GM12891 (cell line): ENCODE measurements at regions not wholly inside any gene's neighbourhood (a gene's known extent, or its start where the extent isn't known, plus 50 kb on each side); places are given as distances from the start of the nearest gene placed in this dataset.
A peak's percentile ranks its signal among the peaks of the same experiment; 100 is the strongest.

Experiments used
- DNase-seq: peaks from one replicate; pipeline ENCODE4 v3.0.0; 2011; ENCODE audit warnings: low spot score; ENCODE audit not compliant: insufficient read length
- FAIRE-seq: peaks from 2 replicates; lab custom pipeline; 2011; peaks lifted over from hg19 to GRCh38; lab: Jason Lieb, UNC
- PAX5 ChIP-seq: IDR thresholded peaks from 2 replicates; pipeline ENCODE4 v1.6.1; 2011; ENCODE audit warnings: low read length, moderate library complexity, mild to moderate bottlenecking; ENCODE audit not compliant: insufficient read depth, severe bottlenecking
- POLR2A ChIP-seq: IDR thresholded peaks from 2 replicates; pipeline ENCODE4 v1.6.1; 2011; ENCODE audit warnings: low read depth, low read length, control low read depth
- POLR2AphosphoS5 ChIP-seq: IDR thresholded peaks from 2 replicates; pipeline ENCODE4 v1.6.1; 2011; ENCODE audit warnings: low read depth, low read length, control low read depth
- POU2F2 ChIP-seq: IDR thresholded peaks from 2 replicates; pipeline ENCODE4 v1.6.1; 2011; ENCODE audit warnings: low read depth, mild to moderate bottlenecking, control low read depth, low read length, moderate library complexity
- SPI1 ChIP-seq: IDR thresholded peaks from 2 replicates; pipeline ENCODE4 v1.6.1; 2011; ENCODE audit warnings: low read depth, low read length, control low read depth
- TAF1 ChIP-seq: IDR thresholded peaks from 2 replicates; pipeline ENCODE4 v1.6.1; 2011; ENCODE audit warnings: low read depth, low read length, control low read depth

DNA sequence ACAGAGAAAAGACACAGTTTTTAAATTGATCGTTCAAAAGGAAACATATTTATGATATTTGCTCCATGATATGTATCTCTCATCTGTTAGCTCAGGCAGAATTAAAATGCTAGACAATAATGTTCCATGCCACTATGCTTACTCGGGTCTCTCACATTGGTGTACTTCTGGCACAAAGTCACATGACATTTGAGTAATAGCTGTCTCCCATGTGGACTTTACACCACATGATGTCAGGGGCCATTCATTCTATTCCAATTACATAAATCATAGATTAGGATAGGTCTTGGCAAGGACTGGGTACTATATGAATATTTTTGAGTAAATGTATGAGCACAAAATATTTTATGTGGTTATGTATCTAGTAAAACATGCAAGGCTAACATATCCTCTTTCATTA lies 648.4 kb downstream of the PLA2G4A start:
- DNase-seq (no peak), FAIRE-seq (no peak)
- TF ChIP-seq PAX5 (no peak), POLR2AphosphoS5 (no peak), POU2F2 (no peak), TAF1 (no peak), POLR2A (no peak), SPI1 (no peak)

DNA sequence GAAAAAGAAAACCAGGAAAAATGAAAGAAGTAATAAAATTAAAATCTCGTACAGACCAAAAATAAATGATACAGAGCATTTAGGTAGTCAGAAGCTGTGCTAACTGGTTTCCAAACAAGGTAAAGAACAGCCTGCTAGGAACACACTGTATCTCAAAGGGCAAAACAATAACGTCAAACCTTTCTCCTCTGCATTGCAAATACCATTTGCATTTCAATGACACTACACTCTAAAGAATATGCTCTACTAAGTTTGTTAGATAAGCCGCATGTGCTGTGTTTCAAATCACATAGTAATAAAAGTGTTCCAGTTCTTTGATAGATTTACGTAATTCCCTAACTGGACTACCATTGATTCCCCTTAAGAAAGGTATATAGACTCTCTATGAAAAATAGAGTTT lies 648.8 kb downstream of the PLA2G4A start:
- FAIRE-seq (no peak), DNase-seq (no peak)
- TF ChIP-seq POLR2A = no peak
- no peak for TF ChIP-seq POU2F2
- TF ChIP-seq SPI1 = no peak
- TF ChIP-seq POLR2AphosphoS5 = no peak
- no peak for TF ChIP-seq PAX5
- TF ChIP-seq TAF1 = no peak

DNA sequence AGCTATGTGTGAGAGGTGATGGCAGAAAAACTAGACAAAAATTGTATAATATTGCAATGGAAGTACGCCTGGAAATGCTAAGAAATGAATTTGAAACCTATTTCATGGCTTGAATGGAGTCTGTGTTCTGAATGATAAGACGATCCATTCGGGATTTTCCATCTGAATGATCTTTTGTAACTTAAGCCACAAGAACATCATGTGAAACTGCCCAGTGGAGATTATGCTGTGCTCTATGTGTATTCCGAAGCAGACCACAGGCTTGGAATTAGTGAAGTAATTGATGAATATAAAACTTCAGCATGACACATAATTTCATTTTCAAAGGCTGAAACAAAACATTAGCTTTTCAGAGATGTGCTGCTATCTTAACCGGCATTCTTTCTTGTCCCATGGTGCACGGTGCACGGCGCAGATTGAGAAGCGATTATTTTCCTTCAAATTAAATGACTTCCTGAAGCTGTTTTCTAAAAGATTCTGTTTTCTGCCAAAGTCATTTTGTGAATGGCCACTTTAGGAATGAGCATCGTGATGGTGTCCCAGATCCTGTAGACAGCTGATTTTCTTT lies 652.9 kb downstream of the PLA2G4A start:
- TF ChIP-seq POLR2AphosphoS5 (no peak), PAX5 (no peak), POU2F2 (no peak), SPI1 (no peak), TAF1 (no peak), POLR2A (no peak)
- DNase-seq (no peak), FAIRE-seq (no peak)

DNA sequence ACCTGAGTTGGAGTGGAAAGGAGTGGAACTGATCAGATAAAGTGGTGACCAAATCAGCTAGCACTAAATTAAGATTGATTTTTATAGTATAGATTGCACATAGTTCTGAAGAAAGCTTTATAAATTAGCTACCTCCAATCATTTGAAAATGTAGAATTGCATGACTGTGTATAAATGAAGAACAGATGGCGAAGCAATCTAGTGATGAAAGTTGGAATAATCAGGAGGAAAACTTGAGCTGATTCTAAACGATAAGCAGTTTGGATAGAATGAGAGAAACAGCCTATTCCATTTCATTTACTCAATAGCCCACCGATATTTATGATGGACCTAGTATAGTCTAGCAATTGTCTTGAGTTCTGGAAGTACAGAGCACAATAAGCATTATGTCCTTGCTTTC lies 661.5 kb downstream of the PLA2G4A start:
- FAIRE-seq = no peak
- TF ChIP-seq PAX5 = no peak
- TF ChIP-seq SPI1 = no peak
- TF ChIP-seq POU2F2 = no peak
- no peak for TF ChIP-seq POLR2AphosphoS5
- TF ChIP-seq TAF1 = no peak
- no peak for TF ChIP-seq POLR2A
- no peak for DNase-seq

DNA sequence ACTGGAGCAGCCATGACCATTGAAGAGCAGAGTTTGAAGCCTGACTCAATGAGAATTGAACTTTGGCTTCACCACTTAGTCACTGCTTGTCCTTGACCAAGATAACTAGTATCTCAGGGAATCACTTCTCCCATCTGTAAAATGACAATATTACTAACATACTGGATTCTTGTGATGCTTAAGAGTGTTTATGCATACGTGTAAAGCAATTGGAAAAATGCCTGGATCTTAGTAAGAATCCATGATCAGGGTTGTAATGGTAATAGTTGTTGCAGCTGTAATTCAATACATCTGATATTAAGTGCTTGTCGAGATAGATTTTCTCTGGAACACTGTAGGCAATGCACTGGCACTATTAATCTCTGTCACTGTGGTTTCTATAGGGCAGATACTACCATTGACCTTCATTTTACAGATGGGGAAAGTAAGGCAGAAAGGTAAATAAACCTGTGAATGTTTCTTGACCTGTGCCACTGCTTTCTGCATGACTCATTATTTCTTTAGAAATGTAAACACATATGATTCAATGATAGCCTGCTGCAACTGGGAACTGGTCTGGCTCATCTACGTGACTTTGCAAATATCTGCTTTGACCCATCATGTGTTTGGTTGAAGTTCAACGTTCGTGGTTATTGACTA lies 662.5 kb downstream of the PLA2G4A start:
- no peak for TF ChIP-seq POLR2A
- no peak for TF ChIP-seq TAF1
- FAIRE-seq (no peak), DNase-seq (no peak)

DNA sequence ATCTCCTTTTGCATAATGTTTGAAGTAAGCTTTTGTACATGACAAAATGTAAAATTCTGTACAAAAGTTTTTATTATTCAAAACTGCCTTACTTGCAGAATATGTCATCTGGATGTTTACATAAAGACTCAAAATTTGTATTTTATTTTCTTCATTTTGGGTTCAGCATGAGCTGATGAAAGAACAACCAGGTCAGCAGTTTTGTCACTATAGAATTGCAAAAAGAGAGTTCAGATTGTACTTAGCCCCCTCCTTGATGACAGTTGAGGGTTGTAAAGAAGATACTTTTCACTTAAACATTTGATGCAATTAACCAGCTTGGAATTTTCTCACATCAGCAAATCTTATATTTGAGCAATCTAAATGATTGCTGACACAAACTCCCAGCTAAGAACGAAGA lies 669.3 kb downstream of the PLA2G4A start:
- DNase-seq (no peak), FAIRE-seq (no peak)
- no peak for TF ChIP-seq POU2F2
- TF ChIP-seq POLR2AphosphoS5 = no peak
- TF ChIP-seq SPI1 = no peak
- TF ChIP-seq POLR2A = no peak
- no peak for TF ChIP-seq TAF1
- TF ChIP-seq PAX5 = no peak

DNA sequence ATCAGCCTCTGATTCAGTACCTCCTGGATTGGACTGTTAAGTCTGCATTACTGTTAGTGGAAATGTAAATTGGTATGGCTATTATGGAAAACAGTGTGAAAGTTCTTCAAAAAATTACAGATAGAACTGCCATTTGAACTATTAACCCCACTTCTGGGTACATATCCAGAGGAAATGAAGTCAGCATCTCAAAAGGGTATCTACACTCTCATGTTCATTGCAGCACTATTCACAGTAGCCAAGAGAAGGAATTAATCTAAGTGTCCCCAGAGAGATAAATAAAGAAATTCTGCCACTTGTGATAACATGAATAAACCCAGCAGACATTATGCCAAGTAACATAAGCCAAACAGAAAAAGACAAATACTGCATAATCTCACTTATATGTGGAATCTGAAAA lies 676.0 kb downstream of the PLA2G4A start:
- TF ChIP-seq TAF1 (no peak), PAX5 (no peak), SPI1 (no peak), POU2F2 (no peak), POLR2A (no peak), POLR2AphosphoS5 (no peak)
- FAIRE-seq = no peak
- no peak for DNase-seq

DNA sequence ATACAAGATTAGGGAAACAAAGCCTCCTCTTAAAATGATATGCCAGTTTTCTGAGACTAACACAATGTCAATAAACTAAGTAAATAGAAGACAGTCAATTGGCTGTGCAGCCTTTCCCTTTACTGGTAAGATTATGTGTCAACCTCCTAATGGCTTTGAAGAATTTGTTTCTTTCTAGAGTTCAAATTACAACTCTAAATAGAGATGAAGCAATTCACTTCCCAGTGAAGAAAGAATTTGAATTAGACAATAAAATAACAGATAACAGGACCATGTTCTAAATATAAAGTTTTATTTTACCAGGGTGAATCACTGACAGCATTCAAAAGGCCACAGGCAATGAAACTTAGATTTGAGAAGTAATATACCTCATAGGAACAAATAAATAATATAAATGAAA lies 680.3 kb downstream of the PLA2G4A start:
- TF ChIP-seq PAX5 (no peak), SPI1 (no peak), POLR2A (no peak), POLR2AphosphoS5 (no peak), TAF1 (no peak), POU2F2 (no peak)
- no peak for DNase-seq
- FAIRE-seq = no peak

DNA sequence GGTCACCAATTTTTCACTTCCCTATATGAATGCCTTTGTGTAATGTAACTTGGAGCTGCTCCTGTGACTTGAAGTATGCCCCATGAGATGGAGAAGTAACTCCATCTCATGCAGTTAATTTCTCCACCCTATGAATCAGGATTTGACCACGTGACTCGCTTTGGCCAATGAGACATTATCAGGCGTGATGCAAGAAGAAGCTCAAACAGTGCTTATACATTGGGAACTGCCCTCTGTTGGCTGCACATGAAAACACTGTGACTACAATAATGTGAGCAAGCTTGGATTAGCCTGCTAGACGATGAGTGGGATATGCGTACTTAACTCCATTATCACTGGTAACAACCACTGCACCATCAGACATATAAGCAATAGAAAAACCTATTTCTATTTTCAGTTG lies 684.4 kb downstream of the PLA2G4A start:
- FAIRE-seq (no peak), DNase-seq (no peak)
- TF ChIP-seq SPI1 (peak; percentile 32; the same call in 1 of the 2 replicates), PAX5 (no peak), POLR2A (no peak)

DNA sequence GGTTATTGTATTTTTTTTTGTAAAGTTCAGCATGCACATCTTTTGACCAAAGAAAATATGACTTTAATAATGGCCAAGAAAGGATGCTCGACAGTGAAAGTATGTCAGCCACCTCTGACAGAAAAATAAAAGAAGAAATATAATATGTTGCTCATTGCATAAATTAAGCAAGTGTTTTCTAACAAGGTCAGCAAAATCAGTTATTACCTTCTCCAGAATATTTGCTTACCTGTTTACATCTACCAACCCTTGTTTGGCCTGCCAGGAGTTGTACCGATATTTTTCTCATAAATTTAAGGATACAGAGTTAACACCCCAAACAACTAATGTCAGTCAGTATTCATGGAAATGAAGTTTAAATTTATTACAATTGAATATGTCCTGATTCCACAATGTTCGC lies 685.4 kb downstream of the PLA2G4A start:
- DNase-seq (no peak), FAIRE-seq (no peak)
- TF ChIP-seq POLR2A = no peak

DNA sequence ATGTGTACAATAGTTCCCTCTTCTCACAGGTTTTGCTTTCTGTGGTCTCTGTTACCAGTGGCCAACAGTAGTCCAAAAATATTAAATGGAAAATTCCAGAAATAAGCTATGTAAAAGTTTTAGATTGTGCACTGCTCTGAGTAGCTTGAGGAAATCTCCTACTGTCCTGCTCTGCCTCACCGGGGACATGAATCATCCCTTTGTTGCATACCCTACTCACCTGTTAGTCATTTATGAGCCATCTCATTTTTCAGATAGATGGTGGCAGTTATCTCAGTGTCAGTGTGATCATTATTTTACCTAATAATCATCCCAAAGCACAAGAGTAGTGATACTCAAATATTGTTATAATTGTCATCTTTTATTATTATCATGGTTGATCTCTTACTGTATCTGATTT lies 688.1 kb downstream of the PLA2G4A start:
- no peak for FAIRE-seq
- DNase-seq = no peak
- TF ChIP-seq SPI1 (no peak), POLR2A (no peak), POU2F2 (no peak), POLR2AphosphoS5 (no peak), TAF1 (no peak), PAX5 (no peak)

DNA sequence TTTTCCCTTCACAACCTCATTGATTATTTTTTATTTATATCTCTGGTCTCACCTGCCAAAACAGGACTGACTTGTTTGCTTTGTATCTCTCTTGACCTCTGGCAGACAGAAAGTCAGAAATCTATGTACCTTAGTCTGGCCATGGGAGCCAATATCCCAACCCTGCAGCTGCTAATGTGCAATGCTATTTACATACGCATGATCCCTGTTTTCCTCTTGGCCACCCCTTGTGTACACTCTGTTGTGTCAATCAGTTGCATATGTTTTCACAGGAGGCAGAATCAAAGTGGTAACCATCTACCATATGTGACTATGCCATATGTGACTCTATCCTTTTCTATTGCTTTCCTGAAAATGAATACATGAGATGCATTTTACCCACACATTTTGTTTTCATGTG lies 688.8 kb downstream of the PLA2G4A start:
- DNase-seq (no peak), FAIRE-seq (no peak)
- TF ChIP-seq POLR2AphosphoS5 (no peak), SPI1 (no peak), PAX5 (no peak), POLR2A (no peak), POU2F2 (no peak), TAF1 (no peak)

DNA sequence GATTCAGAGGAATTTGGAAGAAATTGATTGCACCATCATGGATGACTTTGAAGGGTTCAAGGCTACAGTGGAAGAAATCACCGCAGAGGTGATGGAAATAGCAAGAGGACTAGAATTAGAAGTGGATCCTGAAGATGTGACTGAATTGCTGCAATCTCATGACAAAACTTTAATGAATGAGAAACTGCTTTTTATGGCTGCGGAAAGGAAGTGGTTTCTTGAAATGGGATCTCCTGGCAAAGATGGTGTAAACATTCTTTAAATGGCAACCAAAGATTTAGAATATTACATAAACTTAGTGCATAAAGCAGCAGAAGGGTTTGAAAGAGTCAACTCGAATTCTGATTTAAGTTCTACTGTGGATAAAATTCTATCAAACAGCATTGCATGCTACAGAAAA lies 698.6 kb downstream of the PLA2G4A start:
- TF ChIP-seq PAX5 = no peak
- no peak for FAIRE-seq
- DNase-seq = no peak
